Astrocyte (in vitro differentiated cells and primary cell): ENCODE measurements at regions not wholly inside any gene's neighbourhood (a gene's known extent, or its start where the extent isn't known, plus 50 kb on each side); places are given as distances from the start of the nearest gene placed in this dataset.

Experiments
- DNase-seq: peaks from one replicate; pipeline ENCODE4 v3.0.0-alpha.2; 2010; ENCODE audit warnings: low read depth
- FAIRE-seq: peaks from 2 replicates; lab custom pipeline; 2011; peaks lifted over from hg19 to GRCh38; lab: Jason Lieb, UNC
- H2AFZ ChIP-seq: 2 replicates; pipeline ENCODE4 v1.6.0; 2012; ENCODE audit warnings: low read depth, low read length, inconsistent platforms
- H3K27ac ChIP-seq: 2 replicates; pipeline ENCODE4 v1.5.1; 2011; ENCODE audit warnings: low read depth, low read length, inconsistent platforms
- H3K27me3 ChIP-seq: 2 replicates; pipeline ENCODE4 v1.6.0; 2011; ENCODE audit warnings: low read length, inconsistent platforms; ENCODE audit not compliant: insufficient read depth
- H3K36me3 ChIP-seq: 2 replicates; pipeline ENCODE4 v1.5.1; 2011; ENCODE audit warnings: low read length, inconsistent platforms; ENCODE audit not compliant: insufficient read depth
- H3K4me1 ChIP-seq: 2 replicates; pipeline ENCODE4 v1.5.1; 2011; ENCODE audit warnings: low read length, inconsistent platforms; ENCODE audit not compliant: insufficient read depth
- H3K4me2 ChIP-seq: 2 replicates; pipeline ENCODE4 v1.6.0; 2012; ENCODE audit warnings: low read length, inconsistent platforms
- H3K4me3 ChIP-seq: 2 replicates; pipeline ENCODE4 v1.5.1; 2011; ENCODE audit warnings: low read depth, mild to moderate bottlenecking, low read length, inconsistent platforms; ENCODE audit not compliant: insufficient read depth
- H3K79me2 ChIP-seq: 2 replicates; pipeline ENCODE4 v1.6.0; 2012; ENCODE audit warnings: mild to moderate bottlenecking, low read length, inconsistent platforms; ENCODE audit not compliant: insufficient read depth
- H3K9ac ChIP-seq: 2 replicates; pipeline ENCODE4 v1.6.0; 2012; ENCODE audit warnings: mild to moderate bottlenecking, low read length, inconsistent platforms
- H3K9me3 ChIP-seq: 2 replicates; pipeline ENCODE4 v1.5.1; 2012; ENCODE audit warnings: low read depth, mild to moderate bottlenecking, low read length, inconsistent platforms; ENCODE audit not compliant: insufficient read depth
- H4K20me1 ChIP-seq: 2 replicates; pipeline ENCODE4 v1.6.0; 2012; ENCODE audit warnings: low read length, inconsistent platforms; ENCODE audit not compliant: insufficient read depth
- H3K27ac Mint-ChIP-seq: one replicate; pipeline ENCODE4 v1.8.0; 2021; ENCODE audit warnings: mild to moderate bottlenecking, mixed read lengths; ENCODE audit not compliant: unreplicated experiment
- H3K27me3 Mint-ChIP-seq: one replicate; pipeline ENCODE4 v1.8.0; 2021; ENCODE audit warnings: low read depth, mixed read lengths; ENCODE audit not compliant: unreplicated experiment
- H3K36me3 Mint-ChIP-seq: one replicate; pipeline ENCODE4 v1.8.0; 2021; ENCODE audit warnings: low read depth, mixed read lengths; ENCODE audit not compliant: unreplicated experiment
- H3K4me1 Mint-ChIP-seq: one replicate; pipeline ENCODE4 v1.8.0; 2021; ENCODE audit warnings: low read depth, mixed read lengths; ENCODE audit not compliant: unreplicated experiment
- H3K4me3 Mint-ChIP-seq: one replicate; pipeline ENCODE4 v1.8.0; 2021; ENCODE audit warnings: mild to moderate bottlenecking, moderate library complexity, mixed read lengths; ENCODE audit not compliant: unreplicated experiment
- H3K9me3 Mint-ChIP-seq: one replicate; pipeline ENCODE4 v1.8.0; 2021; ENCODE audit warnings: mild to moderate bottlenecking, mixed read lengths; ENCODE audit not compliant: unreplicated experiment
- EZH2 ChIP-seq: IDR thresholded peaks from 2 replicates; pipeline ENCODE4 v1.6.1; 2012; ENCODE audit warnings: mild to moderate bottlenecking, low read length, inconsistent platforms; ENCODE audit not compliant: insufficient read depth
- TF ChIP-seq, protein P1 (sequence below): IDR thresholded peaks from 2 replicates; pipeline ENCODE4 v1.5.1; 2011; ENCODE audit warnings: low read depth, mild to moderate bottlenecking, inconsistent platforms, low read length, moderate library complexity; ENCODE audit not compliant: insufficient read depth

DNA sequence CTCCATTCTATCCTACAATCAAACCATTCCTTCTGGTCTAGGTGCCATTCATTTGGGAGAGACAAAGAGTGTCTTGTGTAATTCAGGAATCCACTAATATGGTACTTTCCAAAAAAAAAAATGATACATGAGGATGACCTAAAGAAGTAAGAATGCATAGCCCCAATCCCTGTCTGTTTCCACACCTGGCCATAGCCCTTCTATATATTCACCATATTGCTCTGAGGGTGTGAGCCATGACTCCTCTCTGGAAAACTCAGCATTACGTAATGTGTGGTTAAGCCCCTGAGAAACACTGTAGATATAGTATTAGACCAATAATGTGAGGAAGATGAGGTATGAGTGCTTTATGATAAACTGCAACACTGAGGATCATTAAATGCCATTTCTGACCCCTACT is 592.7 kb downstream of the INHBA start:
- H3K4me3 ChIP-seq, result no peak overlapping the region
- Mint-ChIP-seq H3K4me1 (peaks cover 36% of the 10 kb centered on the region), H3K9me3 (no peaks in the 10 kb centered on the region), H3K4me3 (no peak overlapping the region), H3K27me3 (no peaks in the 10 kb centered on the region), H3K27ac (peak overlapping the region; percentile 3), H3K36me3 (no peaks in the 10 kb centered on the region)
- DNase-seq, result peak; percentile 64
- no peaks in the 10 kb centered on the region for H3K36me3 ChIP-seq
- FAIRE-seq, result no peak
- peaks cover 11% of the 10 kb centered on the region for H3K4me1 ChIP-seq
- no peak overlapping the region for H2AFZ ChIP-seq
- H4K20me1 ChIP-seq, result no peaks in the 10 kb centered on the region
- TF ChIP-seq, protein P1, sequence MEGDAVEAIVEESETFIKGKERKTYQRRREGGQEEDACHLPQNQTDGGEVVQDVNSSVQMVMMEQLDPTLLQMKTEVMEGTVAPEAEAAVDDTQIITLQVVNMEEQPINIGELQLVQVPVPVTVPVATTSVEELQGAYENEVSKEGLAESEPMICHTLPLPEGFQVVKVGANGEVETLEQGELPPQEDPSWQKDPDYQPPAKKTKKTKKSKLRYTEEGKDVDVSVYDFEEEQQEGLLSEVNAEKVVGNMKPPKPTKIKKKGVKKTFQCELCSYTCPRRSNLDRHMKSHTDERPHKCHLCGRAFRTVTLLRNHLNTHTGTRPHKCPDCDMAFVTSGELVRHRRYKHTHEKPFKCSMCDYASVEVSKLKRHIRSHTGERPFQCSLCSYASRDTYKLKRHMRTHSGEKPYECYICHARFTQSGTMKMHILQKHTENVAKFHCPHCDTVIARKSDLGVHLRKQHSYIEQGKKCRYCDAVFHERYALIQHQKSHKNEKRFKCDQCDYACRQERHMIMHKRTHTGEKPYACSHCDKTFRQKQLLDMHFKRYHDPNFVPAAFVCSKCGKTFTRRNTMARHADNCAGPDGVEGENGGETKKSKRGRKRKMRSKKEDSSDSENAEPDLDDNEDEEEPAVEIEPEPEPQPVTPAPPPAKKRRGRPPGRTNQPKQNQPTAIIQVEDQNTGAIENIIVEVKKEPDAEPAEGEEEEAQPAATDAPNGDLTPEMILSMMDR, result no peak
- TF ChIP-seq EZH2, result no peak
- no peaks in the 10 kb centered on the region for H3K27me3 ChIP-seq
- H3K79me2 ChIP-seq, result no peaks in the 10 kb centered on the region
- H3K4me2 ChIP-seq, result no peak overlapping the region
- H3K9ac ChIP-seq, result no peak overlapping the region
- H3K27ac ChIP-seq, result no peak overlapping the region
- H3K9me3 ChIP-seq, result no peaks in the 10 kb centered on the region

DNA sequence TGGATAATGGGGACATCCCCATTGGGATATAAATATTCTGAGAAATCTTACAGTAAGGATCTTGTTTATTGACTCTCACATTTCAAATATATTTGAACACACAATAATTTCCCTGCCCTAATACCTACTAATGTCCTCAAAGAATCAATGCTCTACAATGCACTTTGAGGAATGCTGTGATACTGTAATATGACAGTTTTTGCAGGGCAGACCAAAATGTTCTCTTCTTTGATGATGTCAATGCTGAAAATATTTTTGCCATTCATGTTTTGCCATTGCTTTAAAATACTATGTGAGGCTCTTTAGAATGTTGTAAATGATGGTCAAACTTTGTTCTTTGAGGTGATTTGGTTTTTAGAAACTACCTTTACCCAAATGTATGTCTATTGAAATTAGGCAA is 594.1 kb downstream of the INHBA start:
- Mint-ChIP-seq H3K36me3 (no peaks in the 10 kb centered on the region), H3K4me1 (peaks cover 33% of the 10 kb centered on the region), H3K9me3 (no peaks in the 10 kb centered on the region), H3K4me3 (no peak overlapping the region), H3K27ac (no peak overlapping the region), H3K27me3 (no peaks in the 10 kb centered on the region)
- Histone ChIP-seq H3K9ac (no peak overlapping the region), H3K4me2 (no peak overlapping the region), H3K27ac (no peak overlapping the region), H3K79me2 (no peaks in the 10 kb centered on the region), H3K9me3 (no peaks in the 10 kb centered on the region), H3K27me3 (no peaks in the 10 kb centered on the region), H3K4me3 (no peak overlapping the region), H2AFZ (no peak overlapping the region), H3K4me1 (peaks cover 18% of the 10 kb centered on the region), H3K36me3 (no peaks in the 10 kb centered on the region), H4K20me1 (no peaks in the 10 kb centered on the region)
- TF ChIP-seq, protein P1, result no peak
- TF ChIP-seq EZH2, result no peak
- FAIRE-seq (no peak), DNase-seq (no peak)

DNA sequence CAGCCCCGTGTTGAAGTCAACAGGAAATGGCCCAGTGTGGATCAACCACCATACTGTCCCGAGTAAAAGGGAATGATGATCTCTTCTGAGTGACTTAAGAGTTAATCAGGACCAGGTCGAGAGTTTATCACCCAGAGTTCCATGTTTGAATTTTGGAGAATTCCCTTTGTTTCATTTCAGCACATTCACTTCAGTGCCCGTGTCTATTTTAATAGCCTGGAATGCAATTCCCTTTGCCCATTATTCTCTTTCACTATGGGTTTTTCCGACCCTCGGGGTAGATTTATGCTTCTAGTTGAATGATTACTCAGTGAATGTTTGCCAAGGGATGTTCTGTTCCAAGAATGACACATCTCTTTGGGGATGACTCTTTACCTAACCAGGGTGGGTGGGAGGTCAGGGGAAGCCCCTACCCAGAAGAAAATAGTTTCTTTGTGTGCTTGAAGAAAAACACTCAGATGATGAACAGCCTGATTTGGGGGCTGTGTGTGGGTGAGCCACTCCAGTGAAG is 594.9 kb downstream of the INHBA start:
- H3K27ac Mint-ChIP-seq, result peak overlapping the region; percentile 95
- H3K4me1 ChIP-seq, result peaks cover 18% of the 10 kb centered on the region
- no peak for TF ChIP-seq EZH2
- TF ChIP-seq, protein P1, result no peak
- H3K36me3 Mint-ChIP-seq, result no peaks in the 10 kb centered on the region
- no peak for FAIRE-seq
- H3K9me3 ChIP-seq, result no peaks in the 10 kb centered on the region
- H3K36me3 ChIP-seq, result no peaks in the 10 kb centered on the region
- no peaks in the 10 kb centered on the region for H3K9me3 Mint-ChIP-seq
- peak overlapping the region; percentile 25 for H3K9ac ChIP-seq
- H3K4me3 Mint-ChIP-seq, result no peak overlapping the region
- no peaks in the 10 kb centered on the region for H3K27me3 ChIP-seq
- peak overlapping the region; percentile 63 for H3K27ac ChIP-seq
- H3K4me1 Mint-ChIP-seq, result peaks cover 38% of the 10 kb centered on the region
- H2AFZ ChIP-seq, result peak overlapping the region; percentile 42
- no peaks in the 10 kb centered on the region for H4K20me1 ChIP-seq
- no peaks in the 10 kb centered on the region for H3K79me2 ChIP-seq
- peak; percentile 57 for DNase-seq
- peak overlapping the region; percentile 69 for H3K4me2 ChIP-seq
- H3K4me3 ChIP-seq, result peak overlapping the region; percentile 35
- no peaks in the 10 kb centered on the region for H3K27me3 Mint-ChIP-seq
